DMS 273 treated with DMSO at 0.1 percent for 48 hours (cell line): ENCODE measurements at regions not wholly inside any gene's neighbourhood (a gene's known extent, or its start where the extent isn't known, plus 50 kb on each side); places are given as distances from the start of the nearest gene placed in this dataset.

Experiments used
- DNase-seq: peaks from one replicate; lab custom pipeline; 2025; lab: John Stamatoyannopoulos, UW

- no peak for DNase-seq
These were observed 225.1 kb downstream of the BCAT1 start for GRCh38 chr12:24723759-24724158.

DNA sequence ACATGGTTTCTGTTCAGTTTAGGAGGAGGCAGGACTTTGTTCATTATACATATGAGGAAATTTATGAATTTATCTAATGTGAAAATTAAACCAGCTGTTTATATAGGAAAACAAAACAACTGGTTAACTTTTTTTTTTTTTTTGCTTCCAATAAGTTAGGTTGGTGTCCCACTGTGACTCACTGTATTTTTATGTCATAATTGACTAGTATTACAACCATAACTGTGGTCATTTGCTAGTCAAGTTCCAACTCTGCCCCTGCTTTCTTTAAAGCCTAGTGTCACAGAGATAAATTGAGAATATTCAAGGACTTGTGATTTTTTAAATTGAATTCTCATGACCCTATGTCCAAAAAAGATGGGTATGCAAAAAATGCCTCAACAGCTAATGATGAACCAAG, 227.7 kb downstream of the BCAT1 start:
- no peak for DNase-seq

DNA sequence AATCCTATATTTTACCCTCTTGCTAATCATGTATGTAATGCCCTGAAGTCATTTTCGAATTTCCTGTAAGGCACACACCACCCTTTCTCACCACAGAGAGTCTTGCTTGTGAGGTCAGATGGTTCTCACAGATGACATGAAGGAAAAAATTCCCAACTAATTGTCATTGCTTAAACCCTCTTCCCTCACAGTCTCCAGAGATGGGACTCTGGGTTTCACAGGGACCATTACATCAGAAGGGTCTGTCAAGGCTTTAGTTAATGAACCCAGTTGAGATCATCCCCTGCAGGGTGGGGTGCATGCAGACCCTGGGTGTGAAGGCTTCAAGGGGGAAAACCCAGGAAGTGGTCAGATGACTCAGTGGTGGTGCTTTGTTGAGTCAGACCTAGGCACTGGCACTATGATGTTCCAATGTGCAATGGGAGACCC, 229.6 kb downstream of the BCAT1 start:
- DNase-seq, result no peak

GRCh38 chr12:24718617-24719016, 230.3 kb downstream of the BCAT1 start:
- DNase-seq, result no peak

- DNase-seq, result no peak
These were observed 234.7 kb downstream of the BCAT1 start for GRCh38 chr12:24714237-24714636.

- DNase-seq, result no peak
These were observed 237.6 kb downstream of the BCAT1 start for GRCh38 chr12:24711056-24712008.

- no peak for DNase-seq
These were observed 239.7 kb downstream of the BCAT1 start for GRCh38 chr12:24709216-24709615.

- DNase-seq, result no peak
These were observed 240.2 kb downstream of the BCAT1 start for GRCh38 chr12:24708718-24709117.

DNA sequence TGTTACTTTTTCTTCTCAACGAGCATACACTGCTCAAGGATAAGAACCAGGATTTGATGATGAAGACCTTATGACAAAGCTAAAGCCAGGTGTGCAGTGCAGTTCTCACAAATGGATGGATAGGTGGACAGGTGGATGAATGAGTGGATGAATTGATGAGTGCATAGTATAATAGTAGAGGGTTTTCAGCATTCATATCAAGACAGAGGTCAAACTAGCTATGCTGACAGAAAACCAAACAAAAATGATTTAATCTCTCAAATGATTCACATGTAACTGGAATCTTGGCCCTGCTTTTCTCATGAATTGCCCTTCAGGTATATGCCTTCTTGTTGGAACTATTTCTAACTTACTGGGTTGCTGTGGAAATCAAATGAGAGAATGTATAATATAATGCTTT, 240.9 kb downstream of the BCAT1 start:
- DNase-seq, result no peak

DNA sequence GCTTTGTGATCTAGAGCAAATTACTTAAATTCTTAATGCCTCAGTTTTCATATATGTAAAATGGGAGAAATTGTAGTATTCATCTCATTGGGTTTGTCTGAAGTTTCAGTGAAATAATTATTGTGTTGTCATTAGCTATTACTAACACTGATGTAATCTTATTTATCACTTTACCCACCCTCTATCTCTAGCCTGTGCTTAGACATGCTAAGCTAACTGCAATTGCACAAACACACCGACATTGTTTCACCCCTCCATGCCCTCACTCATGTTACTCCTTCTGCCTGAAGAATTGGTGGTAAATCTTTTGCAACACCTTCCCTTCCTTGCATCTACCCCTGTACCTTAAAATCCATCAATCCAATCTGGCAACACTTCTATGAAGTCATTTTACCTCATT, 241.6 kb downstream of the BCAT1 start:
- DNase-seq, result no peak

DNA sequence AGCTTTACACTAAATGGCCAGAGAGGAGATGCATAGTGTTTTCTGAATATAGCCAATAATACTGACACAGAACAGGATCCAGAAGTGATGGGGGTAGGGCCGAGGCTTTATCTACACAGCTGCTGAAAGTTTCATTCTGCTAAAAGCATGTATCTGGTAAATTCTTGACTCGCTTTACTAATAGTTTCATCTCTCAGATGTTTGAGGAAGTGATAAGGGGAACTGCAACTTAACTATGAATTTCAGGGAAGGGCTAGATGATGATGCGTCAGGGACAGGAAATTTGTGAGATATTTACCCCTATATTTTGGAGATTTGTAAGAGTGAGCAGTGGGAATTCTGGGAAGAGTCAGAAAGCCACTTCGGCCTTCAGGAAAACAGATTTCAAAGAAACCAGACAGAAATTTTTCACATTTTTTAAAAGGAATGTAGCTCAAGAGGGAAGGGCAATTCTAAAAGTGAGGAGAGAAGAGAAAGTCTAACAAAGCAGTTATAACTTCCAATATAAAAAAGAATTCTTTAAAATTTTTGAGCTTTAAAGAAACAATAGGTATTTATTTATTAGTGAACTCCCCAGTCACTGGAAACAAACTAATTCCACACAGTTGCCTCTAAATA, 243.1 kb downstream of the BCAT1 start:
- no peak for DNase-seq

DNA sequence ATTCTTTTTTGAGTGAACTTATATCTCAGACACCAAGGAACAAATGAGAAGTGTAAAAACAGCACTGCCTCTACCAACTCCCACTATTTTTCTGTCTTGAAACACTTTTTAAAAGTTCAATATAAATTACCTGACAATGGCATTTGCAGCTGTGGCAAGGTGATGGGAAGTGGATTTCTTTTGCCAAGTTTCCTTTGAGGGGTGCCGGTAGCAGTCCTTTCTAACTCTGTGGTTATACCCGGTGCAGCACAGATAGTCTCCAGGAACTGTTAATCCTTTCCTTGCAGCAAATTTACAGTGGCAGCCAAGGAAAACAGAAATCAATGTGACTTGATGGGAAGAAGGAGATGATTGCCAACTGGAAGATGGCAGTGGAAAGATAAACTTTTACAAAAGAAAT, 243.7 kb downstream of the BCAT1 start:
- DNase-seq, result no peak

DNA sequence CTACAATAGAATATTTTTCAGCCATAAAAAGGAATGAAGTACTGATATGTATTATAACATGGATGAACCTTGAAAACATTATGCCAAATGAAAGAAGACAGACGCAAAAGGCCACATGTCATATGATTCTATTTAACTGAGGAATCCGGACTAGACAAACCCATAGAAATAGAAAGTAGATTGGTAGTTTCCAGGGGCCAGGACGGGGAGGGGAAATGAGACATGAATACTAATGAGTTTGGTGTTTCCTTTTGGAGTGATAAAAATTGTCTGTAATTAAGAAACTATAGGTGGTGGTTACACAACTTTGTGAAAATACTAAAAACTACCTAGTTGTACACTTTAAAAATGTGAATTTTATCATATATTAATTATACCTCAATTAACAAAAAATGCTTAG, 247.6 kb downstream of the BCAT1 start:
- no peak for DNase-seq

GRCh38 chr12:24698972-24699371, 249.9 kb downstream of the BCAT1 start:
- DNase-seq, result no peak

DNA sequence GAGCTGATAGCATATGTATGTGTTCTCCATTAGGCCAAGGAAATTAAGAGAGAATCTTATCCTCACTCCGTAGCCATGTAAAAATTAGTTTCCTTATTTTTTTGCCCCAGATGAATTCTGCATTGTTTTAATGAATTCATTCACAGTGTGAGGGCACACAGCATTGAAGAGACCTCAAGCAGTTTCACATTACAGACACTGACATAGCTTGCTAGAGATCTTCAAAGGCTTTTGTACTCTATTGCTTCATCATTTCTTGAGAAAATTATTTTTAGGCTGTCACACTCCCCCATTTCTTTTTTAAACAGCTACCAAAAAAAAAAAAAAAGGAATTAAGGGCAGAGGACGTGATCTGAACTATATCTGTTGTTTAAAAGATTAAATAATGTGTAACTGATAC, 251.1 kb downstream of the BCAT1 start:
- no peak for DNase-seq

DNA sequence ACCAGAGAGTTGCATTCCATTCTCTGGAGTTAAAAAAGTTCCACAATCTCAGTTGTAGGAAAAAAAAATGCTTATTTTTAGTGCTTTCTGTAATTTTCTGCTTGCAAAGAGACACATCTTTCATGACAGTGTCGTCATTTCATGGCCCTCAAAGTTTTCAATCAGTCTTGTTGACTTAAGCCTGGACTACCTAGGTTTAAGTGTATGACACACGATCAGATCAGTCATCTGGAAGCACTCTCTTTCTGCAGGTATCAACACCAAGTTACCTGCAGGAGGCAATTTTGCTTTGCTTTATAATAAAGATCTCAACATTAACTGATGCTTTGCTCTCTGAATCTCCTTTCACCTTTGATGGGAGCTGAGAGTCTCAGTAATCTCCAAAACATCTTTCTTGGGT, 251.6 kb downstream of the BCAT1 start:
- DNase-seq, result no peak

DNA sequence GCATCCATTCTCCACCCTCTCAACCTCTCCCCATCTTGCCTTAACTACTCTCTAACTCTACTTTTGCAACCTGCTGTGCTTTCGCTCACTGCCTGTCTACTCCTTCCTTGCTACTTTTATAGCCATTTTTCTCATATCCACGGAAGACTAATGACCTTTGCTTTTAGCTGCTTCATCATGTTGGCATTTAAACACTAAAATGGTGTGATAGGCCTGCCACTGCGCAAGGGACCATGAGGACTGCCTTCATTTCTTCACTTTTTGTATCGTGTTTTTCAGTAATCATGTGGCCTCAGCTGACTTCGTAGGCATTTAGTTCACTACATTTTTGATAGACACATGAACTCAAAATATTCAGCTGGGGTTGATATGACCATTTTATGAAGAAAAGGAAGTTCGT, 252.1 kb downstream of the BCAT1 start:
- DNase-seq, result no peak

- DNase-seq, result no peak
These were observed 253.1 kb downstream of the BCAT1 start for GRCh38 chr12:24695657-24696329.

- no peak for DNase-seq
These were observed 253.8 kb downstream of the BCAT1 start for GRCh38 chr12:24695103-24695502.

- no peak for DNase-seq
These were observed 260.3 kb downstream of the BCAT1 start for GRCh38 chr12:24688601-24689000.

DNA sequence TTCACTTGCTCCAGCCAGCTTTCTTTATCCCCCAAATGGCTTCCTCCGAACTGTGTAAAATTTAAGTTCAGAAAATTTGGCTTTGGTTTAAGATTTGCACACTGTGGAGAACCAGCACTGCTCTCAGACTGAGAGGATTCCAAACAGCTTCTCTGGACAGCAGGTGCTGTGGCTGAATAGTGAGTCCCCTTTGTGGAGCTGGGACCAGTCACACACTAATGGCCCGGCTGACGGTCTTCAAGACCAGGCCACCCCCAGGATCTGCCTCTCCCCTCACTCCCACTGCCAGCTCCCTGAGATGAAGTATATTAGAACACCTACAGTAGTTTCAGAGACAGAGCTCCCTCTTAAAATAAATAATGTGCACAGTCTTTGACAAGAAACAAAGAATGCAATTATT, 267.3 kb downstream of the BCAT1 start:
- no peak for DNase-seq

DNA sequence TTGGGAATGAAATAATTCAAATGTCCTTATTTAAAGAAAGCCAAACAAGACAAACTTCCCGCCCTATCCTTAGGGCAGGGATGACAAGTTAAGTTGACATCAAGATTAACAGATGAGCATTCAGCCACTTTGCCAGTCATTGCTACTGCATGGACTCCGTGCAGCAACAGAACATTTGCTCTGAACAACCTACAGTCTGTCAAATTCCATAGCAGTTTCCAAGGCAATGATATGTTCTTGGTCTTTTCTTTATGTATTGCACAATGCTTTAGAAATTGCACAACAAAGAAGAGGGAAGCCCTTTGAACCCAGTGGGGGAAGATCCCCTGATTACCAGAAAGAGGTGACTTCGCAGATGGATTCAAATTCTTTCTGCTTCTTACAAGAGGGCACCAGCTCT, 269.8 kb downstream of the BCAT1 start:
- DNase-seq, result no peak

DNA sequence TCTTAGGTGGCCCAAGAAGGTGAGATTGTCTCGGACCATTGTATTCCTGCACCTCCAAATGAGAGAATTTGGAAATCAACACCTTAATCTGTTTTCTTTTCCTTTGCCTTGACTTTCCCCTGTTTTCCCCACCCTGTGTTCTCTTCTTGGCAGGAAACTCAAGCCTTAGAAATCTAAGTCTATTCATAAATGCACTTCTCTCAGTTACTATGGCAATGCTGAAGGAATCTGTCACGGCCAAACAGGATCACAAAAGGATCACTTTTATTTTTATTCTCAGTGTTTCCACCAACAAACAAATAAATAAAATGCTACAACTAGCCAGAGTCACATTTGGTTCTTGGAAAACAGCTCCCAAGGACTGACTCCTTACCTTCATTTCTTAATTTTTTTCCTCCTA, 270.5 kb downstream of the BCAT1 start:
- DNase-seq, result no peak
